AG04449 (cell line): ENCODE measurements at regions not wholly inside any gene's neighbourhood (a gene's known extent, or its start where the extent isn't known, plus 50 kb on each side); places are given as distances from the start of the nearest gene placed in this dataset.

Experiments used
- CTCF ChIA-PET: fragments of 350-600 bp; formaldehyde crosslinking; extraction: SDS; loops from one replicate; lab custom pipeline; 2021; ENCODE audit warnings: antibody characterized with exemption; lab: Yijun Ruan, JAX
- POLR2A ChIA-PET: fragments of 400-600, 350-600 bp; formaldehyde crosslinking; extraction: SDS; loops from one replicate; lab custom pipeline; 2020; ENCODE audit warnings: antibody characterized with exemption, inconsistent platforms; lab: Yijun Ruan, JAX
- DNase-seq: peaks from one replicate; pipeline ENCODE4 v3.0.0-alpha.2; 2010; ENCODE audit warnings: low read depth, low spot score
- H3K4me3 ChIP-seq: 2 replicates; pipeline ENCODE4 v1.5.1; 2011; ENCODE audit warnings: low read depth, mild to moderate bottlenecking, control low read depth, low read length
- CTCF ChIP-seq: IDR thresholded peaks from one replicate; pipeline ENCODE4 v1.5.1; 2011; ENCODE audit warnings: mild to moderate bottlenecking, moderate library complexity, low read length, control low read depth, inconsistent platforms; ENCODE audit not compliant: insufficient read depth; ENCODE audit errors: missing control alignments

GRCh38 chr5:171706736-171707441 is 78.7 kb upstream of the SMIM23 start:
- TF ChIP-seq CTCF: no peak
- DNase-seq: no peak
- POLR2A ChIA-PET: no interaction called here
- H3K4me3 ChIP-seq: no peak overlapping the region
- CTCF ChIA-PET: interaction anchor here (1.6 kb wide), 1 partner anchor 10 kb away, joined by 3 read pairs; no protein-coding TSS in a partner anchor

- POLR2A ChIA-PET: no interaction called here
- TF ChIP-seq CTCF: no peak
- no peak overlapping the region for H3K4me3 ChIP-seq
- DNase-seq: no peak
- CTCF ChIA-PET: no interaction called here
Measured at GRCh38 chr5:171707442-171707792, 78.2 kb upstream of the SMIM23 start.

- CTCF ChIA-PET: no interaction called here
- POLR2A ChIA-PET: no interaction called here
- no peak for TF ChIP-seq CTCF
- no peak overlapping the region for H3K4me3 ChIP-seq
- no peak for DNase-seq
Measured at GRCh38 chr5:171709930-171710329, 75.7 kb upstream of the SMIM23 start.

- ChIA-PET CTCF (no interaction called here), POLR2A (no interaction called here)
- DNase-seq: no peak
- H3K4me3 ChIP-seq: no peak overlapping the region
- no peak for TF ChIP-seq CTCF
Measured at GRCh38 chr5:171710451-171711024, 75.1 kb upstream of the SMIM23 start.

- DNase-seq: no peak
- POLR2A ChIA-PET: no interaction called here
- TF ChIP-seq CTCF: no peak
- no peak overlapping the region for H3K4me3 ChIP-seq
- CTCF ChIA-PET: no interaction called here
Measured at GRCh38 chr5:171711571-171711970, 74.0 kb upstream of the SMIM23 start.

GRCh38 chr5:171712616-171713015 is 73.0 kb upstream of the SMIM23 start:
- POLR2A ChIA-PET: no interaction called here
- CTCF ChIA-PET: no interaction called here

More at GRCh38 chr5:171712616-171713015, 73.0 kb upstream of the SMIM23 start:
- no peak for TF ChIP-seq CTCF
- DNase-seq: no peak
- no peak overlapping the region for H3K4me3 ChIP-seq
